ENCODE measurements at regions not wholly inside any gene's neighbourhood (a gene's known extent, or its start where the extent isn't known, plus 50 kb on each side); places are given as distances from the start of the nearest gene placed in this dataset.

DNA sequence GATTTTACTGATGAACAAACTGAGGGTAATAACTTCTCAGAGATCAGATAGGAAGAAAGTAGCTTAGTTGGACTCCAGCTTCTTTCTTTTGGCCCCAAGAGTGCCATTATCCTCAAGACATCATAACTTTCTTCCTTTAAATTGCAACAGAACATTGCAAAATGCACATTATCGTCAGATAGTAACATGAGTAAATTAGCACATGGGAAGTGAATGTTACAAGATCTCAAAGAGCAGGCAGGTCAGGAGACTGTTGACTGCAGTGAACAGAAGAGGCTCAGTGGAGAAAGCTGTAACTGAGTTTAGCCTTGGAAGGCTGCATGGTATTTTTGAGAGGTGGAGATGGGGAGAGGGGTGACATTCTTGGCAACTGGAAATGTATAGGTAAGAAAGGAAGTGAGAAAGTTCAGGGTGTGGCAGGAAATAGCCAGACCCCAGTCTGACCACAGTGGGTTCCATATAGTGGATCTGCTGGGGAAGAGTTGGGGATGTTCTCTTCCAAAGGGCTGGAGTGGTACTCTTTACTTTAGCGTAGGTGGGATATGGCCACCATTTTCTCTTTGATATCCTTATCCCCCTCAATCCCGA, 307.7 kb downstream of the RPLP1 start:
- TF ChIP-seq, protein P1, sequence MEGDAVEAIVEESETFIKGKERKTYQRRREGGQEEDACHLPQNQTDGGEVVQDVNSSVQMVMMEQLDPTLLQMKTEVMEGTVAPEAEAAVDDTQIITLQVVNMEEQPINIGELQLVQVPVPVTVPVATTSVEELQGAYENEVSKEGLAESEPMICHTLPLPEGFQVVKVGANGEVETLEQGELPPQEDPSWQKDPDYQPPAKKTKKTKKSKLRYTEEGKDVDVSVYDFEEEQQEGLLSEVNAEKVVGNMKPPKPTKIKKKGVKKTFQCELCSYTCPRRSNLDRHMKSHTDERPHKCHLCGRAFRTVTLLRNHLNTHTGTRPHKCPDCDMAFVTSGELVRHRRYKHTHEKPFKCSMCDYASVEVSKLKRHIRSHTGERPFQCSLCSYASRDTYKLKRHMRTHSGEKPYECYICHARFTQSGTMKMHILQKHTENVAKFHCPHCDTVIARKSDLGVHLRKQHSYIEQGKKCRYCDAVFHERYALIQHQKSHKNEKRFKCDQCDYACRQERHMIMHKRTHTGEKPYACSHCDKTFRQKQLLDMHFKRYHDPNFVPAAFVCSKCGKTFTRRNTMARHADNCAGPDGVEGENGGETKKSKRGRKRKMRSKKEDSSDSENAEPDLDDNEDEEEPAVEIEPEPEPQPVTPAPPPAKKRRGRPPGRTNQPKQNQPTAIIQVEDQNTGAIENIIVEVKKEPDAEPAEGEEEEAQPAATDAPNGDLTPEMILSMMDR (IDR thresholded peaks at IDR 0.05), result no peak
- TF ChIP-seq POLR2A (IDR thresholded peaks at IDR 0.05), result no peak
